WERI-Rb-1 (cell line): ENCODE measurements at regions not wholly inside any gene's neighbourhood (a gene's known extent, or its start where the extent isn't known, plus 50 kb on each side); places are given as distances from the start of the nearest gene placed in this dataset.
A peak's percentile ranks its signal among the peaks of the same experiment; 100 is the strongest.

Experiments
- DNase-seq: peaks from one replicate; pipeline ENCODE4 v3.0.0-alpha.2; 2020
- H3K27ac ChIP-seq: fragments of 250-450 bp; sonication (Bioruptor Pico); 2 replicates; pipeline ENCODE4 v1.5.1; 2020; ENCODE audit warnings: mild to moderate bottlenecking, moderate library complexity
- H3K27me3 ChIP-seq: fragments of 250-450 bp; sonication (Bioruptor Pico); 2 replicates; pipeline ENCODE4 v1.5.1; 2021; ENCODE audit warnings: mild to moderate bottlenecking, low read depth, moderate library complexity; ENCODE audit not compliant: insufficient read depth, severe bottlenecking
- H3K36me3 ChIP-seq: fragments of 250-450 bp; sonication (Bioruptor Pico); 2 replicates; pipeline ENCODE4 v1.5.1; 2020; ENCODE audit warnings: mild to moderate bottlenecking, moderate library complexity
- H3K4me3 ChIP-seq: 2 replicates; pipeline ENCODE4 v1.5.1; 2011; ENCODE audit warnings: low read depth, mild to moderate bottlenecking, control low read depth, low read length
- H3K9me3 ChIP-seq: fragments of 250-450 bp; sonication (Bioruptor Pico); 2 replicates; pipeline ENCODE4 v1.5.1; 2021; ENCODE audit warnings: mild to moderate bottlenecking, moderate library complexity; ENCODE audit not compliant: severe bottlenecking
- TF ChIP-seq, protein P1 (sequence below): IDR thresholded peaks from 2 replicates; pipeline ENCODE4 v1.5.1; 2011; ENCODE audit warnings: low read depth, mild to moderate bottlenecking, control low read depth, inconsistent platforms, low read length

- H3K9me3 ChIP-seq, result no peaks in the 10 kb centered on the region
- no peaks in the 10 kb centered on the region for H3K27me3 ChIP-seq
- H3K27ac ChIP-seq, result no peak overlapping the region
- H3K4me3 ChIP-seq, result no peak overlapping the region
- DNase-seq, result no peak
- H3K36me3 ChIP-seq, result no peaks in the 10 kb centered on the region
- TF ChIP-seq, protein P1, sequence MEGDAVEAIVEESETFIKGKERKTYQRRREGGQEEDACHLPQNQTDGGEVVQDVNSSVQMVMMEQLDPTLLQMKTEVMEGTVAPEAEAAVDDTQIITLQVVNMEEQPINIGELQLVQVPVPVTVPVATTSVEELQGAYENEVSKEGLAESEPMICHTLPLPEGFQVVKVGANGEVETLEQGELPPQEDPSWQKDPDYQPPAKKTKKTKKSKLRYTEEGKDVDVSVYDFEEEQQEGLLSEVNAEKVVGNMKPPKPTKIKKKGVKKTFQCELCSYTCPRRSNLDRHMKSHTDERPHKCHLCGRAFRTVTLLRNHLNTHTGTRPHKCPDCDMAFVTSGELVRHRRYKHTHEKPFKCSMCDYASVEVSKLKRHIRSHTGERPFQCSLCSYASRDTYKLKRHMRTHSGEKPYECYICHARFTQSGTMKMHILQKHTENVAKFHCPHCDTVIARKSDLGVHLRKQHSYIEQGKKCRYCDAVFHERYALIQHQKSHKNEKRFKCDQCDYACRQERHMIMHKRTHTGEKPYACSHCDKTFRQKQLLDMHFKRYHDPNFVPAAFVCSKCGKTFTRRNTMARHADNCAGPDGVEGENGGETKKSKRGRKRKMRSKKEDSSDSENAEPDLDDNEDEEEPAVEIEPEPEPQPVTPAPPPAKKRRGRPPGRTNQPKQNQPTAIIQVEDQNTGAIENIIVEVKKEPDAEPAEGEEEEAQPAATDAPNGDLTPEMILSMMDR, result no peak
These were observed 89.2 kb upstream of the FOXG1 start for GRCh38 chr14:28677381-28677780.

GRCh38 chr14:28678887-28679286 is 87.7 kb upstream of the FOXG1 start:
- no peaks in the 10 kb centered on the region for H3K27me3 ChIP-seq
- no peak for DNase-seq
- no peak overlapping the region for H3K27ac ChIP-seq
- no peaks in the 10 kb centered on the region for H3K36me3 ChIP-seq
- no peak overlapping the region for H3K4me3 ChIP-seq
- peaks cover under 1% of the 10 kb centered on the region for H3K9me3 ChIP-seq
- TF ChIP-seq, protein P1, result no peak

DNA sequence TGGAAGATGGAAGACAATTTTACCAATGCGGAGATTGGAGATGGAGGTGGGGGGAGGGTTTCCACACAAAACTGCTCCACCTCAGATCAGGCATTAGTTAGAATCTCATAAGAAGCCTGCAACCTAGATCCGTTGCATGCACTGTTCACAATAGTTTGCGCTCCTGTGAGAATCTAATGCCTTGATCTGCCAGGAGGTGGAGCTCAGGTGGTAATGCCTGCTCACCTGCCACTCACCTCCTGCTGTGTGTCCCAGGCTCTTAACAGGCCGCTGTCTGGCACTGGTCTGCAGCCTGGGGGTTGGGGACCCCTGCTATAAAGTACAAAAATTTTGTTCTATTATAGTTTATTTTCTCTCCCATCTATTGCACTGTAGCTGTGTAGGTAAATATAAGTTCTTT is 84.9 kb upstream of the FOXG1 start:
- H3K27me3 ChIP-seq, result no peaks in the 10 kb centered on the region
- no peaks in the 10 kb centered on the region for H3K36me3 ChIP-seq
- H3K9me3 ChIP-seq, result peaks cover 2% of the 10 kb centered on the region
- H3K4me3 ChIP-seq, result no peak overlapping the region
- peak; percentile 17 for DNase-seq
- no peak overlapping the region for H3K27ac ChIP-seq
- TF ChIP-seq, protein P1, result peak; percentile 25; the same call in 1 of the 2 replicates

GRCh38 chr14:28690029-28690692 is 76.4 kb upstream of the FOXG1 start:
- no peaks in the 10 kb centered on the region for H3K36me3 ChIP-seq
- H3K27ac ChIP-seq, result no peak overlapping the region
- H3K27me3 ChIP-seq, result no peaks in the 10 kb centered on the region
- TF ChIP-seq, protein P1, result no peak
- H3K9me3 ChIP-seq, result no peaks in the 10 kb centered on the region
- no peak for DNase-seq
- no peak overlapping the region for H3K4me3 ChIP-seq

DNA sequence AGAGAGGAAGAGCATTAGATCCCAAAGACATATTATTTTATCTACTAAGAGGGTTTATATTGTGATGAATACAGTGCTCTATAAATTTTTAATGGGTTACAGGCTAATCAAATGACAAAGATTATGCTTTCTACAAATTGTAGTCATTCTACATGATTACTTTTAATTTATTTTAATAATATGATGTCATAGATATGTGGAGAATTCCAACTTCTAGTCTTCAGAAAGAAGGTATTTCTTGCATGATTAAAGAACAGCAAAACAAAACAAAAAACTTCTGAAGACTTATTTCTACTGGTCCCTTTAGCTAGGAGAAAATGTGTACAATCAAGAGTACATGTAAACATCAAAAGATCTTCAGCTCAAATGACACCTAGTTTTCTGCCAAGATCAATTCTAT is 71.5 kb upstream of the FOXG1 start:
- TF ChIP-seq, protein P1, result no peak
- Histone ChIP-seq H3K27me3 (no peaks in the 10 kb centered on the region), H3K36me3 (no peaks in the 10 kb centered on the region), H3K27ac (no peak overlapping the region), H3K4me3 (no peak overlapping the region), H3K9me3 (no peaks in the 10 kb centered on the region)
- no peak for DNase-seq

- DNase-seq, result no peak
- TF ChIP-seq, protein P1, result no peak
- no peaks in the 10 kb centered on the region for H3K9me3 ChIP-seq
- no peaks in the 10 kb centered on the region for H3K36me3 ChIP-seq
- no peak overlapping the region for H3K4me3 ChIP-seq
- H3K27me3 ChIP-seq, result no peaks in the 10 kb centered on the region
- H3K27ac ChIP-seq, result no peak overlapping the region
These were observed 64.9 kb upstream of the FOXG1 start for GRCh38 chr14:28701733-28702132.
